SH-SY5Y (cell line): ENCODE measurements at regions not wholly inside any gene's neighbourhood (a gene's known extent, or its start where the extent isn't known, plus 50 kb on each side); places are given as distances from the start of the nearest gene placed in this dataset.

ENCODE experiments used
- GATA2 ChIP-seq: IDR thresholded peaks from 2 replicates; pipeline ENCODE4 v1.6.1; 2011; ENCODE audit warnings: mild to moderate bottlenecking, low read depth, low read length
- GATA3 ChIP-seq: IDR thresholded peaks from 2 replicates; pipeline ENCODE4 v1.6.1; 2011; ENCODE audit warnings: low read depth, mild to moderate bottlenecking, low read length, moderate library complexity

GRCh38 chr2:57862727-57863126 lies 183.9 kb upstream of the VRK2 start:
- TF ChIP-seq GATA2 (no peak), GATA3 (no peak)
